GM21447 (cell line): ENCODE measurements at regions not wholly inside any gene's neighbourhood (a gene's known extent, or its start where the extent isn't known, plus 50 kb on each side); places are given as distances from the start of the nearest gene placed in this dataset.

Experiments
- ATAC-seq: cut with Tn5 transposase; IDR thresholded peaks from one replicate; pipeline ENCODE4 v1.9.1; 2021; ENCODE audit not compliant: unreplicated experiment

DNA sequence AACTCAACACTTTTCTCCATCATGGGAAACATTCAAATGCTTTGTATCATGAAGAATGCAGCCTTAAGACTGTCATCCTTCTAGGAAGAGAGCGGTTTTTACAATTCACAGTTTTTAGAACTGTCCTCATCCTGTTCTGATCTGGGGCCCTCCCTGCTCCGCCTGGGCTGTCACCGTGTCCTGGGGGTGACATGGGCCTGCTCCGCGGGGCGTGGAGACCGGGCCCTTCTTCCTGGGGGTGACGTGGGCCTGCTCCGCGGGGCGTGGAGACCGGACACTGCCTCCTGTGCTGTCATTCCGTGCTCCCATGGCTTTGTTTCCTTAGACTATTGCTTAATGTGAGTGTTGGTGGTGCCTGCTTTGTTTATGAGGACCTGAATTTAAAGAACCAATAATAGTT, 122.8 kb downstream of the TMEM18 start:
- no peak for ATAC-seq

DNA sequence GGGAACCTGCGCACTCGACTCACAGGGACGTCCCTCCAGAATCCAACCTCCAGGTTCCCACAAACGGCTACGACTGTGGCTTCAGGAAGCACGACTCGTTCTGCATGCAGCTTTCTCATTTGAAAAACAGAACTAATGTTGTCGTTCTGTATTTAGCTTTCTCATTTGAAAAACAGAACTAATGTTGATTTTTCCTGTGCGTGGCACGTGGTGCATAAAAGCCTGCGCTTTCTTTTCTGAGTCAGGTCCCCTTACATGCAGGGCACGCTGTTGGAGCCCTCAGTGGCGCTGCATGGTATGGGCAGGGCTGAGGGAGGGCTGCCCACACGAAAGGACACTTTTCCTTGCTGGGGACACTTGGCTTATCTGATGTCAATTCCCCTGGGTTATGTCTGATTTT, 124.3 kb downstream of the TMEM18 start:
- ATAC-seq, result no peak

DNA sequence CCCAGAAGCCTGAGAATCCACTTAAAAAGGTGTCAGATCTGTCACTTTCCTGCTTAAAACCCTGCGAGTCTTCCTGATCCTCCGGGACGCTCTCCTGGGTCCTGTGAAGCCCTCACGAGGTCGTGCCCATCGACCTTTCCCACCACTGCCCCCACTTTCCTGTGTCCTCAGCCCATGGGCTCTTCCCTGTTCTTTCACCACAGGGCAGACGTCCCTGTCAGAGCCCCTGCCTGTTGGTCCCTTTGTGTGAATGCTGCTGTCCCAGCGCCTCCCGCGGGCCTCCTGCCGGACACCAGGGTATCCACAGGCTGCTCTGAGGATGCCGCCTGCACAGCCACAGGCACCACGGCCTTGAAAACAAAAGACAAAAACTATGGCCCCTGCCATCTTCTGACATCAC, 125.6 kb downstream of the TMEM18 start:
- ATAC-seq, result no peak

GRCh38 chr2:550860-551567, 126.2 kb downstream of the TMEM18 start:
- no peak for ATAC-seq

DNA sequence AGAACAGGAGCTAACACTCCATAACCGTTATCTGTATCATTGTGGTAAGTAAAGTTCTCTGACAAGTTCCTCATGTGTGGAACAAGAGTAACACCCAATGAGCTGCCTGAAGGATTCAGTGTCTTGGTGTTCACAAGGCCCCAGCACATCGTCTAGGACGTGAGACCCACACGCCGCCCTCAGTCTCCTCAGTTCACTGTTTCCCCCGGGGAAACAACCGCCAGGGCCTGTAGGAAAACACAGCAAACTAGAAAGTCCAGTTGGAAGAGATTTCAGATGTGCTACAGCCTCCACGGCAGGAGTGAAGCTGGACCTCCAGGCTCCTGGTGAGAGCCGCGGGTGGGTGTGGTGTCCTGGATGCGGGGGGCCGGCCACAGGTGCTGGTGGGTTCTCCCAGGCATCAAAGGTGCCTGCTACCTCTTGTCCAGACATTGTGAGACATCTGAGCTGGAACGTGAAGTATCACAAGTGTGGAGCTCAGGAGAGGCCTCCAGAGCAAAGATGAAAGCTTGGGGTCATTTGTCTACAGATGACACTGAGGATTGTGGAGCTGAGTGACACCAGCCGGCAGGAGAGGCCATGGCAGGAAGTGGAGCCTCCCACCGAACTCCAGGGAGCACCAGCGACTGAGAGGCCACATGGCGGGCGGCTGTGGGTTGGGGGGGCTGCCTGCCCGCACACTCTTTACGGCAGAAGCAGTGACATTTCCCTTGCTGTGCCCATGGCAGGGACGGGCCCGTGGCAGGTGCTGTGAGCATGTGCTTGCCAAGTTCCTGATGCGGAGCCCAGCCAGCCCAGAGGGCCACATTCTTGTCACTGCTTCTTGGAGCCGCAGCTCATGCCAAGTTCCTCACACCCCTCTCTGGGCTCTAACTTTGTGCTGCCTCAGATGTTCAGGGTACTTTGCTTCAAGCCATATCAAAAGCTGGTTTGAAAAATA, 131.2 kb downstream of the TMEM18 start:
- no peak for ATAC-seq

DNA sequence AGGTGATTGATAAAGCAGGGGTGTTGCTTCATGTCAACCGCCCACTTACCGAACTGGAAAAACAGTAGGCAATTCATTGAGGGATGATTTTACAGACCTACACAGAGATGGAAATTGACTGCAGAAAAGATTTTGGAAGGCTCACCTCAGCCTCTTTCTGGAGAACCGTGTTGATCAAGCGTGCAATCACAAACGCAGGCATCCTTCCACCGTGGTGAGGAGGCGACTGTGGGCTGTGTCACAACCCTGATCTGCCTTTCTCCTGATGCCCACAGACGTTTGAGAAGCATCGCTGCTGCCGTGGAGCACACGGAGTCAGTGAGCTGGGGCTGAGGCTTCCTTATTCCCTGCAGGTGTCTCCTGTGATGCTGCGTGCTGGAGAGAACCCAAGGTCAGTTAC, 132.0 kb downstream of the TMEM18 start:
- ATAC-seq, result no peak

GRCh38 chr2:538646-539045, 138.6 kb downstream of the TMEM18 start:
- ATAC-seq, result no peak

GRCh38 chr2:535222-535621, 142.0 kb downstream of the TMEM18 start:
- ATAC-seq, result no peak

GRCh38 chr2:529852-530251, 147.4 kb downstream of the TMEM18 start:
- no peak for ATAC-seq

DNA sequence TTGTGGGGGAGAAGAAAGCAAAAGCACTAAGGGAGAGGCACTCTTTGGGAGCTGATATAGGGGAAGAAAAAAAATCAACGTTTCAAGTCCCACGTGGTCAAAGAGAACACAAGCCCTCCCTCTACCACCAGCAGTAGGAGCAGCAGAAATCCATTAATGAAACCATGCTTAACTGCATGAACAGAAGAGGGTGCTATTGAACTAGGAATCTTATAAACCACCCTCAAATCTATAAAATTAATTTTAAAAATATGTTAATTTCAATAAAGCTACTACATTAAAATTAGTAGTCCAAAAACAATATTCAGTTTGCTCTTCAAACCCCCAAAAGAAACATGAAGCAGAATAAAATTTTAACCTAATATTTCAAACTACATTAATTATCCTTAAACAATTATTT, 147.8 kb downstream of the TMEM18 start:
- no peak for ATAC-seq

DNA sequence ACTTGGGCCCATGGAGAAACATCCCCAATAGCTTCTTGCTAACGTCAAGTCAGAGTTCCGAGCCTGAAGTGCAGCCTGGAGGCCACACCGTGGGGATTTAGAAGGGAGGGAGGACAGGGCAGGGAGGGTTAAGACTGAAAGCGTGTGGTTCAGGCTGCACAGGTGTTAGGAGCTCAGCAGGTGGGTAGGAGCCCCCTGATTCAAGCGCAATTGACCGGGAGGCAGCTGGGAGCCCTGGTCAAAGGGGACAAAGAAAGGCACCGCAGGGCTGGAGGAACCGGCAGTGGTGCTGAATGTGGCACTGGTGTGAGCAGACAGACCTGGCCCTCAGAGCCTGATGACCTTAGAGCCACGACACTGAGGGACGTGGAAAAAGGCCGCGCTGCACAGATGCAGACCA, 149.6 kb downstream of the TMEM18 start:
- no peak for ATAC-seq

GRCh38 chr2:526918-527317, 150.3 kb downstream of the TMEM18 start:
- no peak for ATAC-seq

GRCh38 chr2:525611-526010, 151.6 kb downstream of the TMEM18 start:
- ATAC-seq, result no peak

GRCh38 chr2:525021-525420, 152.2 kb downstream of the TMEM18 start:
- no peak for ATAC-seq

DNA sequence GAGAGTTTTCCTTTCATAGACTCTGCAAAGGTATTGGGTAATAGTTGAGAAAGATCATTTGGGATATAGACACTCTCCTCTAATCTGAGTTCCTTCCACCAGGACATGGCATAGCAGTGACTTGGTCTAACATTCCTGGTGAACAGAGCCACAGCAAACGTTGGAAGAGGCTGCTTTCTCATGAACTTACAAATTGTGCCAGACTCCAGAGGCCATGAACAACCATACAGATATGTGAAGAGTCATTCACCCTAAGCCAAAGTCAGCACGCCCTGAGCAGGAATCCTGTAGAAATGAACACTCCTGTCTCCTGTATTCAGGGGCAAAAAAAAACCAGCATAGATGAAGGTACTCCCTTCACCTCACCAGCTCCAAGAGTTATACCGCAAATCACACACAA, 152.8 kb downstream of the TMEM18 start:
- no peak for ATAC-seq

DNA sequence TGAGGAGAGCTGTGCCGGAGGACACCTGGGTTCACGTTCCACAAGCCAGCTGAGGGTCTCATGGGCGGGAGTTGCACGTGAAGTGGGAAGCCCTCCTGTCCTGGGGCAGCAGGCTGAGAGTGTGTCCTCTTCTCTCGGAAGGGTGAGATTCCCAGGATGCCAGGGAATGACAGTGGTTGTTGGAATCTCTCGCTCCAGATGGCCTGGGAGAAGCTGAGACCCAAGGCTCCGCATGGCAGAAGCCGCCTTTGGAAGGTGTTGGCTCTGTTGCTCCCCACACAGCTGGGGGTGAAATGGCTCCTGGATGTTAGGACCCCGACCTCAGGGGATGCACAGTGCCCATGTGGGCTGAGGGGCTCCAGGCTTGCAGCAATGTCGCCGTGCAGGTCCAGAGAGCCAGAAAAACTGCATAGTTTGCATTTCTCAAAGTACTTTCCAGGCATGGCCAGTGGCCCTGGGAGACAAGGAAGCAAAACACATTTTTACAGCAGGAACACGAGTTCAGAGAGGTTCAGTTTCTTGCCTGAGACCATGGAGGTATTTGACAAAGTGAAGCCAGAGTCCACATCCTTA, 153.4 kb downstream of the TMEM18 start:
- no peak for ATAC-seq

GRCh38 chr2:522776-523175, 154.4 kb downstream of the TMEM18 start:
- ATAC-seq, result no peak

- no peak for ATAC-seq
Measured at GRCh38 chr2:521853-522530, 155.2 kb downstream of the TMEM18 start.

DNA sequence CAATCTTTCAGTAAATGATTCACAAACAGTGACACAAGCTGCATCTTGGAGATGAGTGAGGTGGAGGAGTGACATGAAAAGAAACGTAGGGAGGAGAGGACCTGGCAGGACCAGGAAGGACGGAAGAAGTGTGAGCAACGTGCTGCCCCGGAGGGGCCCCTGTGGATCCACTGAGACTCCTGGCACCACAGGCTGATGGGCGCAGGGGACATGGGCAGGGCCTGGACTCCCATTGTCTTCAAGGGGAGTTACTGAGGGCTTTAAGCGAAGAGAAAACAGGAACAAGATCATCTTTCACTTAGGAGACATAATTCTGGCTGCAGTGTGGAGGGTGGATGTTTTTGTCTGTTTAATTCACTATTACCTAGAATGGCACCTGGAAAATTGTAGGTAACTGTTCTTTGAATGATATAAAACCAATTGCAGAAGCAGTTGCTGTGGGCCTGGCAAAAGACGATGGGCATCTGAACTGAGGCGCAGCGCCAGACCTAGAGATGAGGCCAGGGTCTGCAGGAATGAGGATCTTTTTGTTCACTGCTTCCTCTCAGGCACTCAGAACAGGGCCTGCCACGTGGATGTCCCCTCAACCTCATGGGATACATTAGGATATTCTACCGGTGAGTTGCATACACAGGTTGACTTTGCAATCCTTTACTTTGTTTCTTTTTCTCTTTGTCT, 156.4 kb downstream of the TMEM18 start:
- ATAC-seq, result no peak

DNA sequence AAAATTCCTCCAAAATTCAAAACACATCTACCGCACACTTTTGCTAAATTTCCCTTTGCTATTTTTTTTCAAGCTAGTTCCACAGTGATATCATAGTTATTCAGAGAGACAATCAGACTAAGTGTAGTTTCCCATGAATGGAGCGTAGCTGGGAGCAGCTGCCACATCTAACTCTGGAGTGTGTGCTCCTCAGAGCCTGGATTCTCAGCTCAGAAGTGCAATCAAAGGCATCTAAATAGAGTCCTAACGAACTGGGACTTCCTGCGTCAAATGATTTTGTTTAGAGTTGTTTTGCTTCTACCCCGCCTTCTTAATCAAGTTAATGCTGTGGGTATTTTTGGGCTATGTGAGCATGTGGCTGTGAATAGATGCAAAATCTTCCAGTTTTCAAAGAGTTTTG, 160.3 kb downstream of the TMEM18 start:
- ATAC-seq, result no peak

DNA sequence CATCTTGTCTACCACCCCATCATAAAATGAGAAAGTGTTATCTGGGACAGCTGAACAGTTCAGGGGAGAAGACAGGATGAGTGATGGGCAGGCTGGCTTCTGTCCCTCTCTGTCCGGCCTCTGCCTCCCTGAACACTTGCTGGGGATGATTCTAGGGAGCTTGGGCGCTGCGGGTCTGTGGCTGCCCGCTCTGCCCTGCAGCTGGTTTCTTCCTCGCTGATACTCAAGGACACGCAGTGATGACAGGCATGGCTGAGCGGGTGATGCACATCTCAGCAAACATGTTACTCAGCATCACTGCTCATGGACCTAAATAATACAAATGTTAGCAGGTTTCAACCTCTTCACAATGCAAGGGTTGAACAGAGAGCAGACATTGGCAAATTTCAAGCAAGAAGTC, 161.1 kb downstream of the TMEM18 start:
- ATAC-seq, result no peak
